GM12891 (cell line): ENCODE measurements at regions not wholly inside any gene's neighbourhood (a gene's known extent, or its start where the extent isn't known, plus 50 kb on each side); places are given as distances from the start of the nearest gene placed in this dataset.

ENCODE experiments used
- PAX5 ChIP-seq: IDR thresholded peaks from 2 replicates; pipeline ENCODE4 v1.6.1; 2011; ENCODE audit warnings: low read length, moderate library complexity, mild to moderate bottlenecking; ENCODE audit not compliant: insufficient read depth, severe bottlenecking
- POLR2A ChIP-seq: IDR thresholded peaks from 2 replicates; pipeline ENCODE4 v1.6.1; 2011; ENCODE audit warnings: low read depth, low read length, control low read depth
- POLR2AphosphoS5 ChIP-seq: IDR thresholded peaks from 2 replicates; pipeline ENCODE4 v1.6.1; 2011; ENCODE audit warnings: low read depth, low read length, control low read depth
- POU2F2 ChIP-seq: IDR thresholded peaks from 2 replicates; pipeline ENCODE4 v1.6.1; 2011; ENCODE audit warnings: low read depth, mild to moderate bottlenecking, control low read depth, low read length, moderate library complexity
- SPI1 ChIP-seq: IDR thresholded peaks from 2 replicates; pipeline ENCODE4 v1.6.1; 2011; ENCODE audit warnings: low read depth, low read length, control low read depth
- TAF1 ChIP-seq: IDR thresholded peaks from 2 replicates; pipeline ENCODE4 v1.6.1; 2011; ENCODE audit warnings: low read depth, low read length, control low read depth

- TF ChIP-seq POLR2A (no peak), POU2F2 (no peak), POLR2AphosphoS5 (no peak), TAF1 (no peak), SPI1 (no peak), PAX5 (no peak)
These were observed 74.6 kb upstream of the C1QTNF7 start for GRCh38 chr4:15353207-15353606.
